Panc1 (cell line): ENCODE measurements at regions not wholly inside any gene's neighbourhood (a gene's known extent, or its start where the extent isn't known, plus 50 kb on each side); places are given as distances from the start of the nearest gene placed in this dataset.

Source experiments
- ATAC-seq: fragments of 200-7000 bp; cut with Tn5 transposase; 2 replicates; pipeline ENCODE4 v1.9.1; 2020; ENCODE audit warnings: mild to moderate bottlenecking, moderate library complexity
- BruUV-seq: library from RNA; stranded (reverse); fragments of 400-500 nt; replicated peaks from 2 replicates; lab custom pipeline; 2021; lab: Mats Ljungman, UMichigan
- CTCF ChIA-PET: fragments of 300-600 bp; sonication (Branson Sonifier 250); formaldehyde crosslinking; loops from one replicate; lab custom pipeline; 2022; ENCODE audit warnings: antibody characterized with exemption; lab: Charles Lee
- POLR2A ChIA-PET: fragments of 300-600 bp; sonication (Branson Sonifier 250); formaldehyde crosslinking; loops from one replicate; lab custom pipeline; 2022; ENCODE audit warnings: antibody characterized with exemption; lab: Charles Lee
- DNase-seq: peaks from one replicate; pipeline ENCODE4 v3.0.0-alpha.2; 2010; ENCODE audit warnings: low read depth, low spot score
- H3K27ac ChIP-seq: 2 replicates; pipeline ENCODE4 v1.5.1; 2011; ENCODE audit warnings: mild to moderate bottlenecking, low read length, inconsistent platforms
- H3K27me3 ChIP-seq: fragments of 200-500 bp; sonication (Bioruptor generic); 2 replicates; pipeline ENCODE4 v1.6.0; 2014; ENCODE audit warnings: low read length, inconsistent platforms; ENCODE audit not compliant: control insufficient read depth, insufficient read depth
- H3K36me3 ChIP-seq: fragments of 200-500 bp; sonication (Bioruptor generic); 2 replicates; pipeline ENCODE4 v1.5.1; 2014; ENCODE audit warnings: inconsistent platforms, mild to moderate bottlenecking, low read length, moderate library complexity; ENCODE audit not compliant: control insufficient read depth, insufficient read depth
- H3K4me1 ChIP-seq: 2 replicates; pipeline ENCODE4 v1.5.1; 2011; ENCODE audit warnings: inconsistent platforms, mild to moderate bottlenecking, low read length, moderate library complexity; ENCODE audit not compliant: control insufficient read depth, insufficient read depth
- H3K4me3 ChIP-seq, 2 experiments: 2 replicates each; pipeline ENCODE4 v1.5.1; 2011 to 2012; ENCODE audit warnings: low read depth in 2 of 2, low read length in 2 of 2, mild to moderate bottlenecking in 2 of 2, inconsistent platforms in 1 of 2, moderate library complexity in 1 of 2
- H3K9me3 ChIP-seq: fragments of 200-500 bp; sonication (Bioruptor generic); 2 replicates; pipeline ENCODE4 v1.5.1; 2014; ENCODE audit warnings: low read depth, mild to moderate bottlenecking, inconsistent platforms, low read length, moderate library complexity; ENCODE audit not compliant: control insufficient read depth, insufficient read depth
- CTCF ChIP-seq: fragments of 450-650 bp; IDR thresholded peaks from 2 replicates; pipeline ENCODE4 v1.5.1; 2017; ENCODE audit warnings: mild to moderate bottlenecking
- POLR2AphosphoS5 ChIP-seq: IDR thresholded peaks from 2 replicates; pipeline ENCODE4 v1.6.1; 2012; ENCODE audit warnings: mild to moderate bottlenecking, low read depth, low read length, moderate library complexity
- REST ChIP-seq, 2 experiments: IDR thresholded peaks; 2 replicates each; pipeline ENCODE4 v1.6.1; 2011 to 2012; ENCODE audit warnings: low read depth in 2 of 2, control low read depth in 1 of 2, low read length in 1 of 2, mild to moderate bottlenecking in 1 of 2, moderate library complexity in 1 of 2; ENCODE audit not compliant: insufficient read depth in 1 of 2
- SIN3A ChIP-seq: IDR thresholded peaks from 2 replicates; pipeline ENCODE4 v1.6.1; 2012; ENCODE audit warnings: low read depth, mild to moderate bottlenecking, low read length, moderate library complexity, borderline replicate concordance; ENCODE audit not compliant: insufficient read depth
- TCF7L2 ChIP-seq: IDR thresholded peaks from 2 replicates; pipeline ENCODE4 v1.6.1; 2011; ENCODE audit warnings: mild to moderate bottlenecking, low read depth, low read length, inconsistent platforms
- in situ Hi-C: cut with HindIII; loops from 2 replicates; pipeline ENCODE4 v1.10.0; 2016; ENCODE audit warnings: low sequenced_read_pairs, low pct_unique_long_range_greater_than_20kb
- intact Hi-C: fragments of 100-400 bp; cut with micrococcal nuclease; formaldehyde crosslinking; loops from one replicate; pipeline ENCODE4 v1.10.0; 2022; ENCODE audit not compliant: unreplicated experiment

- intact Hi-C loops = no loop called here
- DNase-seq (no peak), ATAC-seq (no peak)
- H3K27me3 ChIP-seq = no peaks in the 10 kb centered on the region
- no peaks in the 10 kb centered on the region for H3K9me3 ChIP-seq
- ChIA-PET CTCF (no interaction called here), POLR2A (no interaction called here)
- H3K4me1 ChIP-seq = no peaks in the 10 kb centered on the region
- BruUV-seq = no TSS peak
- no peaks in the 10 kb centered on the region for H3K36me3 ChIP-seq
- in situ Hi-C loops = no loop called here
- TF ChIP-seq CTCF (no peak), TCF7L2 (no peak), SIN3A (no peak), POLR2AphosphoS5 (no peak), REST (IDR thresholded peaks at IDR 0.05; ENCODE audit: insufficient read depth in 1 of 2, low read depth in 2 of 2, low read length in 1 of 2) (no peak)
- H3K4me3 ChIP-seq = no peak overlapping the region
- H3K27ac ChIP-seq = no peak overlapping the region
These were observed 2022.2 kb downstream of the MAT2B start for GRCh38 chr5:165527577-165527976.

GRCh38 chr5:165538065-165538464 lies 2032.6 kb downstream of the MAT2B start:
- H3K27ac ChIP-seq = no peak overlapping the region
- BruUV-seq = no TSS peak
- ATAC-seq (no peak), DNase-seq (no peak)
- in situ Hi-C loops (no loop called here), intact Hi-C loops (no loop called here)
- no peaks in the 10 kb centered on the region for H3K27me3 ChIP-seq
- H3K36me3 ChIP-seq = no peaks in the 10 kb centered on the region
- TF ChIP-seq SIN3A (no peak), REST (IDR thresholded peaks at IDR 0.05; ENCODE audit: insufficient read depth in 1 of 2, low read depth in 2 of 2, low read length in 1 of 2) (no peak)
- CTCF ChIA-PET = no interaction called here
- no peaks in the 10 kb centered on the region for H3K9me3 ChIP-seq
- H3K4me1 ChIP-seq = no peaks in the 10 kb centered on the region
- POLR2A ChIA-PET = no interaction called here
- no peak overlapping the region for H3K4me3 ChIP-seq
